Skeletal muscle cell (primary cell): ENCODE measurements at regions not wholly inside any gene's neighbourhood (a gene's known extent, or its start where the extent isn't known, plus 50 kb on each side); places are given as distances from the start of the nearest gene placed in this dataset.

Experiments
- DNase-seq: peaks from one replicate; pipeline ENCODE4 v3.0.0-alpha.2; 2010; ENCODE audit warnings: low read depth
- H3K4me3 ChIP-seq: 2 replicates; pipeline ENCODE4 v1.5.1; 2011; ENCODE audit warnings: low read depth, mild to moderate bottlenecking, control low read depth, low read length, moderate library complexity

DNA sequence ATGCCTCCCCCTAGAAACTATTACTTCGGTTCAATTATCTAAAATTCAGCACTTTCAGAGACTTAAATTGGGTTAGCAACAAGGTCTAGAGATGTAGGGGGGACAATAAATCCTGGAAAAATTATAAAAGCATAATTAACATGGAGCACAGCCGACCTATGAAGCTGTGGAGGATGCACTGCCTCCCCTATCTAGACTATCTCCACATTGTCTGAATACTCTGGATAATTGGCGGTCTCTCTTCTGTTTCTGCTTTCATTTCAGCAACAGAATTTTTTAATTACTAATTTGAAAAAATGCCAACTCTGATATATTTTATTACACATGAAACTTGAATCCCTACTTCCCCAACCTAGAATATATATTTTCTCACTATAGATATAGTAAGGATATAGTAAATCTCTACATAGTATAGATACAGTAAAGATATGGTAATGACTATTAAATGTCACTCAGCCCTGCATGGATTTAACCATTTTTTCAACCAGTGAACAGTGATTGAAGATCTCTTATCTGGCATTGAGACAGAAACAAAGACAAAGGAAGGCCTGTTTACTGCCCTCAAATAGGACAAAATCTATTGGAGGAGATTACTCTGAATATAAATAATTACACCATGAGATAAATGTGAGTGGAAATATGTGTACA lies 157.6 kb downstream of the BLID start:
- H3K4me3 ChIP-seq: no peak overlapping the region
- DNase-seq: no peak

- DNase-seq: no peak
Observed at GRCh38 chr11:121953122-121953521, 162.9 kb downstream of the BLID start.

DNA sequence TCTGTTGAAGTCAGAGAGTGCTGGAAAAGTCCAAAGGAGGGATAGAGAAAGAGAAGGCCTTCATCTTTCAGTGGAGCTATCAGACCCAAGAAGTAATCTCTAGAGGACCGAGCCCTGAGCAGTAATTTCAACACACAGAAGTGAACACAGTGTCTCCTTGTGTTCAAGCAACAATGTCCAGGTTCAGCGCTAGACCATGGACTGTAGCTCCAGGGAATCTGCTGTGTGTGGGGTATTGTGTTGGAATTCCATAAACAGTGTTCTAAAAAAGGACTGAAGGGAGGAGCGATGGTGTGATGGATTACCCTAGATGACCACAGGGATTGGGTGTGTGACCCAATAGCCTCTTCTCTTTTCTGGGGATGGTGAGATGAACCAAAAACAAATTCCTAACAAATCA lies 165.9 kb downstream of the BLID start:
- no peak for DNase-seq
- H3K4me3 ChIP-seq: no peak overlapping the region

More at GRCh38 chr11:121953122-121953521, 162.9 kb downstream of the BLID start:
- H3K4me3 ChIP-seq: no peak overlapping the region

DNA sequence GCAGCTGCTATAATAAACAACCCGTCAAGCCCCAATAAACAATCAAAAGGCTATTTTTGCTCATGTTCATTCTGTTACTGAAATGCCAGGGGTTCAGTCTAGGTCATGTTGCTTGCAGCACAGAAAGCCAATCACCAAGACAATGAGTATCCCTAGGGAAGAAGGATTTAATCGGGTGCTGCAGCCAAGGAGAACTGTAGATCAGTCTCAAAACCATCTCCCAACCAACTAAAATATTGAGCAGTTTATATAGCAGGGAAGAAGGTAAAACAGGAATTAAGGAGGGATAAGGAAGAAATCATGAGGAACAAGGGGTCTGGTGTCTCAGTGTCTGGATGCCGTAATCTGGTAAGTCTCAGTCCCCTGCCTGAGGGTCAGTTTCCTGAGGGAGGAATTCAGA lies 169.5 kb downstream of the BLID start:
- no peak for DNase-seq

GRCh38 chr11:121944556-121945230 lies 171.3 kb downstream of the BLID start:
- H3K4me3 ChIP-seq: no peak overlapping the region
- DNase-seq: no peak

More for the DNA sequence above, 169.5 kb downstream of the BLID start:
- H3K4me3 ChIP-seq: no peak overlapping the region

GRCh38 chr11:121938076-121938475 lies 177.9 kb downstream of the BLID start:
- DNase-seq: no peak
- no peak overlapping the region for H3K4me3 ChIP-seq

DNA sequence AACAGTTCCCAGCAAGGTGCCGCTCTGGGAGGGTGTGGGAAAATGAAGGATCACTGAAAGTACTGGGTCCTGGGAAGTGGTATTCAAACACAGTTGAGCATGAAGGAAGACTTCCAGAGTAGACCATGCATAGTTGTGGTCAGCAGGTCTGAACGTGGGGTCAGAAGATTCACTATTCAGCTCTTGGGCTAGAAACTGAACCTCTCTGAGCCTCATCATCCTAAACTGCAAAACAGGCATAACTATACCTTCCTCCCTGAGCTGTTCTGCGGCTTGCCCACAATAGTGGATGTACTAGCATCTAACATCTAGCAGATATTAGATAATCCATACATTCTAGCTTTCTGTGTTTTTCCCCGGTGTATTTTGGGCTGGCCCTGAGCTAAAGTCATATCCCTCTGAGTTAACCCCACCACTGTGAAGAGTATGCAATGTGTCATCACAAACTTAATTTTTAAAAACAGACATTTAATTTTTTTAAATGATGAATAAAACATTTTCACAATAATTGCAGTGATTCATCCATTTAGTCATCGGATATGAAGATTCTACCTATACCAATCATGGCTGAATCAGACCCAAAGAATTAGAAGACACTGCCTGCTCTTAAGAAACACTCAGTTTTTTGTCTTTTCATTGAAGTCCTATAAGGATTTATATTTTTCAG lies 179.1 kb downstream of the BLID start:
- DNase-seq: peak; percentile 65
- H3K4me3 ChIP-seq: no peak overlapping the region

- no peak overlapping the region for H3K4me3 ChIP-seq
- no peak for DNase-seq
Observed at GRCh38 chr11:121936370-121936769, 179.6 kb downstream of the BLID start.

DNA sequence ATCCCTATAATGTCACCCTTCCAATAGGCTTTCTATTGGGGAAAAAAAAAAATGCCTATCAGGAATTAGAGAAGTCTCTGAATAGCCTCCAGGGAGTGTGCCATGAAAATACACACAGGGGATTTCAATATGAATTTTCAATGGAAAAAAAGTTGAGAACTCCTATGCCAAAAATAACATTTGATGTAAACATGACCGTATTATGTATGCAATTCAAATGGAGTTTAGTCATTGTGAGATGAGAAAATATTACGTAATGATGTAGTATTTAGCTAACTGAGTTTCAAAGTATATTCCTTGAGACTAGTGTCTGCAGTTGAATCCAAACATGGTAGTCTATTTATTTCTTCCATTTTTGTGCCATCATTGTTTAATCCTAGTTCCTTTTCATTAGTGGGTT lies 182.3 kb downstream of the BLID start:
- H3K4me3 ChIP-seq: no peak overlapping the region
- peak; percentile 36 for DNase-seq

GRCh38 chr11:121933294-121933693 lies 182.7 kb downstream of the BLID start:
- H3K4me3 ChIP-seq: no peak overlapping the region
- no peak for DNase-seq

DNA sequence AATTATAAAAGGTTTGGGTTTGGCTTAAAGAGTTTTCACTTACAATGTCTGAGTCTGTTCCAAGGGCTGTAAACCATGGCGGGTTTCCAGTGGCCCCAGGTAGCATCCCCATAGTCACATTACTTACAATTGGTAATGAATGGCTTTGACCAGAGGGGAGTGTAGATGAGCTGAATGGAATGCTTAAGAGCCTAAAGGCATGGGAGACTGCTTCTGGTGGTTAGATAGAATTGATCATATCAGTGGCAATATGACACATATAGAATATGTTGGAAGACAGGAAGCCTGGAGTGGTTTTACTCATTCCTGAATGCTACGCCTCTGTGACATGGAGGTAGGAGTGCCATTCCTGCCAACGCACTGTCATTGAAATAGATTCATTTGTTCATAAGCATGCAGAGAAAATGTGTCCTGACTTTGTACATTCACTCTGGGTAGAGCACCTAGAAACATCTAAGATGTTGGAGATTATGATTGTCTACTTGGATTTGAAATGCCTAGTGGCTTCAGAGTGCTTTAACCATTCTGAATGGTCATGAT lies 183.3 kb downstream of the BLID start:
- no peak overlapping the region for H3K4me3 ChIP-seq
- DNase-seq: no peak

DNA sequence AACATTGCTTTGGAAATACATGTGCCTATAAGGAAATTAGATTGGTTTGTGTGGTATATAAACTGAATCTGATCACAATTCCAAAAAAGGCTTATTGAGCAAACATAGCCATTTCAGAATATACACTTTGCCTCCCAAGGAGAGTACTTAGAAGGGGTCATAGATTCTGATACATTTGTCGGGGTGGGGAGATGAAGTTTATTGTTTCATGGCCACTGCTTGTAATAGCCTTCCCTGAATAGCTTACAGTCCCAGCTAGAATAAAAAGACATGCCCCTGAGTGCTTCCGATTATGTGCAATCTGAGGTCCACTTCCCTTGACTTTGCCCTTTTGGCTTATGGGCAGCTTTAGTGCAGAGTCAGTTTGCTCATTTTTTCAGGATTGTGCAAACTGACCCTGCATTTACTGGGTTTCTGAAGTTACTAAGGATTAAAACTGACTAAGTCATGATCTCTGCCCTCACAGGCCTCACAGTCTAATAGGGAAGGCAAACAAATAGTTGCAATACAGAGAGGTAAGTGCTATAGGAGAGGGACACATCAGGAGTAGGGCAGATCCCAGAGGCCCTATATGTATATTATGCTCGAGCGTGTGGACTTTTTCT lies 184.2 kb downstream of the BLID start:
- DNase-seq: no peak

DNA sequence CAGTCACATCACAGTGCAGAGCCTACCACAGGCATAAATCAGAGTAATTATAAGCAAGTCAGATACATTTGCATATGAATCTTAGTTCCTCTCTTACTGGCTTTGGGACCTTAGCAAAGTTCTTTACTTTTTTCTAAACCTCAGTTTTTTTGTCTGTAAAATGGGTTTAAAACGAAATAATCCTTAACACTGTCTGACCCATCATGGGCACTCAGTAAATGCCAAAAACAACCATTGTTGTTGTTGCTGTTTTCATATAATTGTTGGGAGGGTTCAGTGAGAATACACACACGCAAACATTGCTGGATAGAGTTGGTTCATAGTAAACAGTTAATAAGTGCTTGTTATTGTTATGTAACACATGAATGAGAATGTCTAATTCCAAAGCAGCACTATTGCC lies 184.9 kb downstream of the BLID start:
- no peak for DNase-seq
- no peak overlapping the region for H3K4me3 ChIP-seq

More for the DNA sequence above, 184.2 kb downstream of the BLID start:
- no peak overlapping the region for H3K4me3 ChIP-seq

- peak overlapping the region; percentile 29 for H3K4me3 ChIP-seq
Observed at GRCh38 chr11:121930004-121930965, 185.7 kb downstream of the BLID start.

GRCh38 chr11:121929581-121929980 lies 186.4 kb downstream of the BLID start:
- peak overlapping the region; percentile 29 for H3K4me3 ChIP-seq
- DNase-seq: peak; percentile 34

More at GRCh38 chr11:121930004-121930965, 185.7 kb downstream of the BLID start:
- no peak for DNase-seq

GRCh38 chr11:121928597-121929580 lies 187.1 kb downstream of the BLID start:
- peak overlapping the region; percentile 29 for H3K4me3 ChIP-seq
- DNase-seq: no peak

- H3K4me3 ChIP-seq: no peak overlapping the region
- no peak for DNase-seq
Observed at GRCh38 chr11:121927789-121928188, 188.2 kb downstream of the BLID start.
